Osteoblast (primary cell): ENCODE measurements at regions not wholly inside any gene's neighbourhood (a gene's known extent, or its start where the extent isn't known, plus 50 kb on each side); places are given as distances from the start of the nearest gene placed in this dataset.

Source experiments
- DNase-seq: peaks from one replicate; pipeline ENCODE4 v3.0.0; 2011; ENCODE audit warnings: low spot score, mixed read lengths; ENCODE audit not compliant: insufficient read length; ENCODE audit errors: missing footprints
- H2AFZ ChIP-seq: 2 replicates; pipeline ENCODE4 v1.6.0; 2011; ENCODE audit warnings: mild to moderate bottlenecking, low read length
- H3K27ac ChIP-seq: 2 replicates; pipeline ENCODE4 v1.5.1; 2011; ENCODE audit warnings: mild to moderate bottlenecking, low read depth, low read length, moderate library complexity
- H3K27me3 ChIP-seq: 2 replicates; pipeline ENCODE4 v1.6.0; 2012; ENCODE audit warnings: mild to moderate bottlenecking, control low read depth, inconsistent platforms, low read length, moderate library complexity; ENCODE audit not compliant: insufficient read depth
- H3K36me3 ChIP-seq: 2 replicates; pipeline ENCODE4 v1.5.1; 2011; ENCODE audit warnings: mild to moderate bottlenecking, low read length, control low read depth, moderate library complexity; ENCODE audit not compliant: insufficient read depth
- H3K4me1 ChIP-seq: 2 replicates; pipeline ENCODE4 v1.5.1; 2011; ENCODE audit warnings: mild to moderate bottlenecking, low read length, control low read depth, moderate library complexity; ENCODE audit not compliant: insufficient read depth
- H3K4me2 ChIP-seq: 2 replicates; pipeline ENCODE4 v1.6.0; 2011; ENCODE audit warnings: mild to moderate bottlenecking, low read length; ENCODE audit not compliant: insufficient read depth
- H3K4me3 ChIP-seq: fragments of 200-600 bp; sonication (generic); 3 replicates; pipeline ENCODE4 v1.5.1; 2012; ENCODE audit warnings: mild to moderate bottlenecking, low read length, inconsistent platforms; ENCODE audit not compliant: insufficient read depth
- H3K79me2 ChIP-seq: 2 replicates; pipeline ENCODE4 v1.6.0; 2012; ENCODE audit warnings: mild to moderate bottlenecking, low read length, control low read depth, inconsistent platforms; ENCODE audit not compliant: insufficient read depth
- H3K9me3 ChIP-seq: 2 replicates; pipeline ENCODE4 v1.5.1; 2011; ENCODE audit warnings: low read depth, low read length, control low read depth
- H4K20me1 ChIP-seq: 2 replicates; pipeline ENCODE4 v1.6.0; 2012; ENCODE audit warnings: mild to moderate bottlenecking, low read length, control low read depth; ENCODE audit not compliant: insufficient read depth
- TF ChIP-seq, protein P1 (sequence below): IDR thresholded peaks from 2 replicates; pipeline ENCODE4 v1.5.1; 2011; ENCODE audit warnings: mild to moderate bottlenecking, low read depth, low read length, moderate library complexity; ENCODE audit errors: extremely low read depth

DNA sequence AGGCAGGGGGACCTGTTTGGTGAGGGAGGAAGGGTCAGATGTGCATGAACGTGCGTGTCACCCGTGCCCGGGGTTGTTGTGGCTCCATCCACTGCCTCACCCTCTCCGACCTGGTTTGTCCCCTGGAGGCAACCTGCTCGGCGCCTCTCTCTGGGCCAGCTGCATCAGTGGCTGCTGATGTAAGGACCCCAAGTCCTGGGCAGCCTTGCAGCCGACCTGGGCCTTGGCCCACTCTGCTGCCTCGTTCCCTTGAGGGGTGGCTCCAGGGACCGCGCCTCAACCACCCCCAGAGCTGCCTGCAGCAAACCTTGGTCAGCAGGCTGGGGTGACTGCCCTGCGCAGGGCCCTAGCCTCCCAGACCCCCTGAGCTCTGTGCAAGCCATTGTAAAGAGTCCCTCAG, 351.7 kb downstream of the TMEM121 start:
- DNase-seq: no peak
- Histone ChIP-seq H3K27ac (no peak overlapping the region), H3K4me1 (no peaks in the 10 kb centered on the region), H3K27me3 (no peaks in the 10 kb centered on the region), H3K79me2 (no peaks in the 10 kb centered on the region), H4K20me1 (no peaks in the 10 kb centered on the region), H3K36me3 (no peaks in the 10 kb centered on the region), H3K4me2 (no peak overlapping the region), H3K4me3 (no peak overlapping the region), H3K9me3 (no peaks in the 10 kb centered on the region), H2AFZ (no peak overlapping the region)
- TF ChIP-seq, protein P1, sequence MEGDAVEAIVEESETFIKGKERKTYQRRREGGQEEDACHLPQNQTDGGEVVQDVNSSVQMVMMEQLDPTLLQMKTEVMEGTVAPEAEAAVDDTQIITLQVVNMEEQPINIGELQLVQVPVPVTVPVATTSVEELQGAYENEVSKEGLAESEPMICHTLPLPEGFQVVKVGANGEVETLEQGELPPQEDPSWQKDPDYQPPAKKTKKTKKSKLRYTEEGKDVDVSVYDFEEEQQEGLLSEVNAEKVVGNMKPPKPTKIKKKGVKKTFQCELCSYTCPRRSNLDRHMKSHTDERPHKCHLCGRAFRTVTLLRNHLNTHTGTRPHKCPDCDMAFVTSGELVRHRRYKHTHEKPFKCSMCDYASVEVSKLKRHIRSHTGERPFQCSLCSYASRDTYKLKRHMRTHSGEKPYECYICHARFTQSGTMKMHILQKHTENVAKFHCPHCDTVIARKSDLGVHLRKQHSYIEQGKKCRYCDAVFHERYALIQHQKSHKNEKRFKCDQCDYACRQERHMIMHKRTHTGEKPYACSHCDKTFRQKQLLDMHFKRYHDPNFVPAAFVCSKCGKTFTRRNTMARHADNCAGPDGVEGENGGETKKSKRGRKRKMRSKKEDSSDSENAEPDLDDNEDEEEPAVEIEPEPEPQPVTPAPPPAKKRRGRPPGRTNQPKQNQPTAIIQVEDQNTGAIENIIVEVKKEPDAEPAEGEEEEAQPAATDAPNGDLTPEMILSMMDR: no peak

DNA sequence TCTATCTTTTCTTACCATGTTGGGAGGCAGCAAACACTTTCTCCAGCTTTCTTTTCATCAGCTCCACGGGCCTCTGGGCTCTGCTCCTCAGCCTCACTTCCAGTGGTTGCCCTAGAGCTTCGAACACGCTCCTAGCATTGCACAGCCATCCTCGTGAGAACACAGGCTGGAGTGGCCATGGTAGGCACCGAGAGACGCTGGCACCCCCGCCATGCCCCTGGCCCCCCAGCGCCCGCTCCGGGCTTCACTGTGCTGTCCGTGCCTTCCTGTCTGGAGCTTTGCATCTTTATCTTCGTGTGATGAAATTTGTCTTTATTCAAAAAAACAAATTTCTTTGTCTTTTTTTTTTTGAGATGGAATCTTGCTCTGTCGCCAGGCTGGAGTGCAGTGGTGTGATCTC, 352.2 kb downstream of the TMEM121 start:
- Histone ChIP-seq H3K79me2 (no peaks in the 10 kb centered on the region), H3K9me3 (no peaks in the 10 kb centered on the region), H4K20me1 (no peaks in the 10 kb centered on the region), H2AFZ (no peak overlapping the region), H3K36me3 (no peaks in the 10 kb centered on the region), H3K4me1 (no peaks in the 10 kb centered on the region), H3K4me3 (no peak overlapping the region), H3K4me2 (no peak overlapping the region), H3K27ac (no peak overlapping the region), H3K27me3 (no peaks in the 10 kb centered on the region)
- peak; percentile 46 for DNase-seq
- TF ChIP-seq, protein P1: no peak

DNA sequence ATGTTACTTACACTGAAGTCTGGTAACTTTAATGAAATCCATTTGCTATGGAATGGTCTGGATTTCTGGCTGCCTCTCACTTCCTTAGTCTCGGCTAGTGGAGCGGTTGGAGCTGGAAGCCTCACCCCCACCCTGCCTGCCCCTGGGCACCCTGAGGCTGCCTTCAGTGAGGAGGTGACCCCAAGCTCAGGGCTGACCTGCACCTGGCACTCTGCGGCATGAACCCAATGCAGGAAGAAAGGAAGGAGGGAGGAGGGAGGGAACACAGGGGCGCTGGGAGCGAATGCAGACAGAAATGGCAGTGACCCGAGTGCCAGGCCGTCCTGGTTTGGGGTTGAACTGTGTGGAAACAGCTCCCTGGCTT, 353.1 kb downstream of the TMEM121 start:
- Histone ChIP-seq H3K9me3 (no peaks in the 10 kb centered on the region), H3K27me3 (no peaks in the 10 kb centered on the region), H3K4me2 (no peak overlapping the region), H3K27ac (no peak overlapping the region), H3K79me2 (no peaks in the 10 kb centered on the region), H3K4me3 (no peak overlapping the region), H3K36me3 (no peaks in the 10 kb centered on the region), H4K20me1 (no peaks in the 10 kb centered on the region), H3K4me1 (no peaks in the 10 kb centered on the region), H2AFZ (no peak overlapping the region)
- TF ChIP-seq, protein P1: no peak
- no peak for DNase-seq

DNA sequence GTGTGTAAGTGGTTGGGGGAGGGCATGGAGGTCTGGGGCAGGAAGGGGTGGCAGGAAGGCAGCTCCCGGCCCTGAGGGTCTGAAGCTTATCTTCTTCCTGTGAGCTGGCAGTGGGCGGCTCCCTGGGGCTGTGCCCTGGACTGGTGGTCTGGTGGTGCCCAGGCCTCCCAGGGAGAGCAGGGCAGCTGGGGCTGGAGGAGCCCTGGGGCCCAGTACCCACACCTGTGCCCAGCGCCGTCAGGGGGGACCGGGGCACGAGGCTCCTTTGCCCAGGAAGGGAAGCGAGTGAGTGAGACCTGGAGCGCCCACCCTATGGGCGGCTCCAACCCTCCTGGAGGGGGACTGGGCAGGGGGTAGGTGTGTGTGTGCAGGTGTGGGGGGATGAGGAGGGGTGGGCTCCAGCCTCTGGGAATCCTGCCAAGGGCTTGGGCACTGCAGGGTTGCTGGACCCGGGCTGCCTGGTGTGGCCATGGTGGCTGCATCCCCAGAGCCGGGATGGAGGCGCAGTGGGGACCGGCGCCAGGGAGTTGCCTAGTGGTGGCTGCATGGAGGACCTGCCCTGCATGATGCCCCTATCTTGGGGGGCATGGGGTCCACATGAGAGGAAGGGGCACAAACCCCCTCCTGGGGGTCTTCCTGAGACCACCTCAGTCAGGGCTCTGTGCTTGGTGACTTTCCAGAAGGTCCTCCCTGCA, 353.6 kb downstream of the TMEM121 start:
- no peaks in the 10 kb centered on the region for H3K36me3 ChIP-seq
- no peaks in the 10 kb centered on the region for H3K79me2 ChIP-seq
- no peak overlapping the region for H3K27ac ChIP-seq
- H3K4me1 ChIP-seq: no peaks in the 10 kb centered on the region
- H4K20me1 ChIP-seq: no peaks in the 10 kb centered on the region
- no peak overlapping the region for H2AFZ ChIP-seq
- H3K27me3 ChIP-seq: no peaks in the 10 kb centered on the region
- H3K4me2 ChIP-seq: no peak overlapping the region
- H3K4me3 ChIP-seq: no peak overlapping the region
- H3K9me3 ChIP-seq: no peaks in the 10 kb centered on the region
- TF ChIP-seq, protein P1: no peak
- DNase-seq: peak; percentile 42
